NT2/D1 (cell line): ENCODE measurements at regions not wholly inside any gene's neighbourhood (a gene's known extent, or its start where the extent isn't known, plus 50 kb on each side); places are given as distances from the start of the nearest gene placed in this dataset.

Experiments
- SUZ12 ChIP-seq: IDR thresholded peaks from 2 replicates; pipeline ENCODE4 v1.6.1; 2011; ENCODE audit not compliant: insufficient read length, insufficient read depth; ENCODE audit errors: extremely low read depth
- YY1 ChIP-seq: IDR thresholded peaks from 2 replicates; pipeline ENCODE4 v1.6.1; 2011; ENCODE audit not compliant: insufficient read length, insufficient read depth
- ZNF274 ChIP-seq: IDR thresholded peaks from 2 replicates; pipeline ENCODE4 v1.6.1; 2011; ENCODE audit warnings: mild to moderate bottlenecking, low read depth, low read length

- TF ChIP-seq YY1 (no peak), ZNF274 (no peak), SUZ12 (no peak)
Measured at GRCh38 chr14:53848854-53849253, 107.8 kb downstream of the BMP4 start.
